Endothelial cell of umbilical vein (primary cell): ENCODE measurements at regions not wholly inside any gene's neighbourhood (a gene's known extent, or its start where the extent isn't known, plus 50 kb on each side); places are given as distances from the start of the nearest gene placed in this dataset.

Source experiments
- BruUV-seq: library from RNA; stranded (reverse); fragments of 400-500 nt; replicated peaks from 2 replicates; lab custom pipeline; 2021; lab: Mats Ljungman, UMichigan
- CTCF ChIA-PET: fragments of 300-600, 350-600 bp; sonication (Branson Sonifier 250); formaldehyde crosslinking; loops from one replicate; lab custom pipeline; 2021; ENCODE audit warnings: antibody characterized with exemption, inconsistent platforms; lab: Charles Lee
- POLR2A ChIA-PET: fragments of 300-600, 350-600 bp; sonication (Branson Sonifier 250); formaldehyde crosslinking; loops from one replicate; lab custom pipeline; 2021; ENCODE audit warnings: antibody characterized with exemption, inconsistent platforms; lab: Charles Lee
- DNase-seq: peaks from one replicate; pipeline ENCODE4 v3.0.0-alpha.2; 2011; ENCODE audit warnings: low read depth, low spot score
- FAIRE-seq: peaks from 2 replicates; lab custom pipeline; 2011; peaks lifted over from hg19 to GRCh38; lab: Jason Lieb, UNC
- H2AFZ ChIP-seq: 2 replicates; pipeline ENCODE4 v1.6.0; 2012; ENCODE audit warnings: low read depth, low read length, control low read depth, inconsistent platforms
- H3K27ac ChIP-seq: 2 replicates; pipeline ENCODE4 v1.5.1; 2011; ENCODE audit warnings: low read depth, mild to moderate bottlenecking, control low read depth, low read length, moderate library complexity; ENCODE audit not compliant: insufficient read depth
- H3K27me3 ChIP-seq, 2 experiments: 2 replicates each; pipeline versions ENCODE4 v1.6.0 to v1.6.1; 2011; ENCODE audit warnings: low read length in 2 of 2, mixed read lengths in 1 of 2; ENCODE audit not compliant: control insufficient read depth in 2 of 2, insufficient read depth in 2 of 2
- H3K36me3 ChIP-seq, 2 experiments: 2 replicates in 1 of 2; 3 replicates in 1 of 2; pipeline ENCODE4 v1.5.1; 2011; ENCODE audit warnings: low read length in 2 of 2, mild to moderate bottlenecking in 1 of 2, moderate library complexity in 1 of 2; ENCODE audit not compliant: control insufficient read depth in 2 of 2, insufficient read depth in 2 of 2; ENCODE audit errors: extremely low read depth in 1 of 2
- H3K4me1 ChIP-seq: 3 replicates; pipeline ENCODE4 v1.5.1; 2011; ENCODE audit warnings: mild to moderate bottlenecking, low read length; ENCODE audit not compliant: control insufficient read depth, insufficient read depth; ENCODE audit errors: extremely low read depth
- H3K4me2 ChIP-seq: 2 replicates; pipeline ENCODE4 v1.6.1; 2011; ENCODE audit warnings: low read length, control low read depth, mixed read lengths; ENCODE audit not compliant: insufficient read depth
- H3K4me3 ChIP-seq, 3 experiments: fragments of 200-600 bp in 1 of 3; sonication (generic), shearing (Covaris generic) in 1 of 3; replicated peaks in 1 of 3; 2 replicates each; pipeline ENCODE4 v1.5.1; 2011 to 2016; ENCODE audit warnings: control low read depth in 3 of 3, low read length in 3 of 3, mild to moderate bottlenecking in 2 of 3, inconsistent platforms in 1 of 3, low read depth in 1 of 3, moderate library complexity in 1 of 3; ENCODE audit not compliant: insufficient read depth in 1 of 3
- H3K79me2 ChIP-seq: 2 replicates; pipeline ENCODE4 v1.6.0; 2012; ENCODE audit warnings: low read length, inconsistent platforms; ENCODE audit not compliant: control insufficient read depth, insufficient read depth
- H3K9ac ChIP-seq: replicated peaks from 2 replicates; pipeline ENCODE3; 2011; ENCODE audit warnings: low read length, control low read depth; ENCODE audit not compliant: insufficient read depth; ENCODE audit errors: extremely low read depth
- H3K9me1 ChIP-seq: replicated peaks from 3 replicates; pipeline ENCODE4 v1.6.0; 2011; ENCODE audit warnings: mild to moderate bottlenecking, low read length; ENCODE audit not compliant: control insufficient read depth, insufficient read depth; ENCODE audit errors: extremely low read depth
- H3K9me3 ChIP-seq: replicated peaks from 2 replicates; pipeline ENCODE4 v1.5.1; 2012; ENCODE audit warnings: low read length, inconsistent platforms; ENCODE audit not compliant: control insufficient read depth, insufficient read depth
- H4K20me1 ChIP-seq: replicated peaks from 2 replicates; pipeline ENCODE3; 2011; ENCODE audit warnings: mild to moderate bottlenecking, low read length; ENCODE audit not compliant: control insufficient read depth, insufficient read depth; ENCODE audit errors: extremely low read depth
- EZH2 ChIP-seq: IDR thresholded peaks from 2 replicates; pipeline ENCODE4 v1.6.1; 2012; ENCODE audit warnings: borderline replicate concordance, low read depth, mild to moderate bottlenecking, moderate library complexity, low read length, inconsistent platforms; ENCODE audit not compliant: severe bottlenecking
- GATA2 ChIP-seq: IDR thresholded peaks from 2 replicates; pipeline ENCODE4 v1.7.0; 2011; ENCODE audit warnings: low read depth, mild to moderate bottlenecking, moderate library complexity, mixed read lengths, low read length; ENCODE audit not compliant: insufficient read length, insufficient read depth
- POLR2A ChIP-seq: IDR thresholded peaks from 2 replicates; pipeline ENCODE4 v1.6.1; 2012; ENCODE audit warnings: low read depth, mild to moderate bottlenecking, control low read depth, low read length
- dilution Hi-C: fragments of 300-500 bp; cut with MboI; formaldehyde crosslinking; loops from one replicate; pipeline ENCODE4 v1.15.0; 2019; ENCODE audit warnings: low sequenced_read_pairs; ENCODE audit not compliant: extremely low pct_ligation_motif_present
- intact Hi-C: fragments of 100-400 bp; cut with micrococcal nuclease; formaldehyde crosslinking; loops from one replicate; pipeline ENCODE4 v1.10.0; 2022

- no peaks in the 10 kb centered on the region for H3K9me1 ChIP-seq
- no peak overlapping the region for H3K4me3 ChIP-seq
- no peaks in the 10 kb centered on the region for H3K27me3 ChIP-seq
- H3K4me2 ChIP-seq = no peak overlapping the region
- no peaks in the 10 kb centered on the region for H4K20me1 ChIP-seq
- H3K9me3 ChIP-seq = no peaks in the 10 kb centered on the region
- BruUV-seq = no TSS peak
- no peak overlapping the region for H2AFZ ChIP-seq
- POLR2A ChIA-PET = no interaction called here
- H3K79me2 ChIP-seq = no peaks in the 10 kb centered on the region
- CTCF ChIA-PET = interaction anchor here (0.6 kb wide), 1 partner anchor 359 kb away, joined by 3 read pairs; no protein-coding TSS in a partner anchor
- no peaks in the 10 kb centered on the region for H3K4me1 ChIP-seq
- H3K9ac ChIP-seq = no peak overlapping the region
- dilution Hi-C loops (no loop called here), intact Hi-C loops (no loop called here)
- H3K27ac ChIP-seq = no peak overlapping the region
- no peak for DNase-seq
- TF ChIP-seq GATA2 (no peak), POLR2A (no peak), EZH2 (no peak)
- FAIRE-seq = no peak
- no peaks in the 10 kb centered on the region for H3K36me3 ChIP-seq
Measured at GRCh38 chr9:88189371-88189770, 51.1 kb upstream of the SPATA31C2 start.
